Activated naive CD8-positive, alpha-beta T cell treated with anti-CD3 and anti-CD28 coated beads for 36 hours (primary cell): ENCODE measurements at regions not wholly inside any gene's neighbourhood (a gene's known extent, or its start where the extent isn't known, plus 50 kb on each side); places are given as distances from the start of the nearest gene placed in this dataset.
"Not testable (repeated sequence)": the region's sequence is repeated elsewhere in the genome, so short reads cannot be mapped to it uniquely, and the experiment has no call there.

ENCODE experiments used
- DNase-seq: peaks from one replicate; pipeline ENCODE4 v3.0.0; 2021
- H3K27ac Mint-ChIP-seq: one replicate; pipeline ENCODE4 v1.8.0; 2022; ENCODE audit warnings: mild to moderate bottlenecking, moderate library complexity, mixed read lengths
- H3K27me3 Mint-ChIP-seq: one replicate; pipeline ENCODE4 v1.8.0; 2022; ENCODE audit warnings: mild to moderate bottlenecking, mixed read lengths
- H3K36me3 Mint-ChIP-seq: one replicate; pipeline ENCODE4 v1.8.0; 2021; ENCODE audit warnings: mild to moderate bottlenecking, mixed read lengths
- H3K4me1 Mint-ChIP-seq: one replicate; pipeline ENCODE4 v1.8.0; 2021; ENCODE audit warnings: mixed read lengths
- H3K4me3 Mint-ChIP-seq: one replicate; pipeline ENCODE4 v1.8.0; 2022; ENCODE audit warnings: mild to moderate bottlenecking, moderate library complexity, mixed read lengths
- H3K9me3 Mint-ChIP-seq: one replicate; pipeline ENCODE4 v1.8.0; 2022; ENCODE audit warnings: mixed read lengths

DNA sequence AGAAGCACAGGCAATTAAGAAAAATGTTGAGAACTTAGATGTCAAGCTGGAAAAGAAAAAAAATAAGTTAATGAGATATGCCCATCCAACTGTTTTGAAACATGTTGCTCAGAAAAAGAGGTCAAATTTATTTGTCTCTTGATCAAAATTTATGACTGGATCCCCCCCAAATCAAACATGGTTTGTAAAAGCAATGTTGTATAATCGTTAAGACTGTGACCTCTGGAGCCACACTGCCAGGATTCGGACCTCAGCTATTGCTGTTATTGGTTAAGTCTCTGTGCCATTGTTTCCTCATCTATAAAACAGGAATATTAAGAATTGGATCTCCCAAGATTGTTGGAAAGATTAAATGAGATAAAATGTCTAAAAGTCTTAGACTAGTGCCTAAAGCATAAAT lies 51.9 kb upstream of the LRRK2 start:
- Mint-ChIP-seq H3K27ac (no peak overlapping the region), H3K9me3 (no peaks in the 10 kb centered on the region), H3K4me3 (no peak overlapping the region), H3K27me3 (peaks cover 8% of the 10 kb centered on the region), H3K4me1 (peaks cover 10% of the 10 kb centered on the region), H3K36me3 (no peaks in the 10 kb centered on the region)
- no peak for DNase-seq

DNA sequence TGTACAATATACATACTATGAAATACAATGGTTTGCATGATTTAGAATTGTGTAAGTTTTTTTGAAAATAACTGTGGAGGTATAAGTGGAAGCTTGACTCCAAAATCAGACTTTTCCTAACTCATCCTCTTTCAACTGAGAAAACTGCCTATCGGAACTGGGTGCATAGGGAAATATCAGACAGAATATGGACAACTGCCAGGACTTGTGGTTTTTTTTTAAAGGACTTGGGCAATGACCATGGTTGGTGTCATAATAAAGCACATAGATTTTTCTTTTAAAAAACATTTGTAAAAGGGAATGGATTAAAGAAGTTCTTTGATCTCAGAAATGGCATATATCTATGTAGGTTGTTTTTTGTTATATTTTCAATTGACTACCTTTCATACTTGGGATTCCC lies 53.3 kb upstream of the LRRK2 start:
- Mint-ChIP-seq H3K4me3 (no peak overlapping the region), H3K9me3 (no peaks in the 10 kb centered on the region), H3K27me3 (peaks cover 8% of the 10 kb centered on the region), H3K27ac (no peak overlapping the region), H3K4me1 (peaks cover 10% of the 10 kb centered on the region), H3K36me3 (no peaks in the 10 kb centered on the region)
- no peak for DNase-seq

DNA sequence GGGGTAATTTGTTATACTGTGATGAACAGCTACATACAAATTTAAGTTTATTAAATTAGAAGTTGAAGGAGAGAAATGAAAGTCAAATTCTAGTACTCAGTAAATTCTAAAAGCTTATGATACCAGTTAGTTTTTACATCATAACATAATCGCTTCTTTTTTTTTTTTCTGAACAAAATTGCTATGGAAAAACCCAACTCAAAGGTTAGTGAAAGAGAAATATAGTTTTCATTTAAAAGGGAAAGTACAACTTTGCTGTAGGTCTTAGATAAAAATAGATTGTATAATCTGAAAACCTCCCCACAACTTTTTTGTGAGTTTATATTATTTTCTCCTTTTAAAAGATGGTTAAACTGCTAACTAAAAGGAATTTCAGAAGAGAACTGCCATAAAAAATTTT lies 53.7 kb upstream of the LRRK2 start:
- Mint-ChIP-seq H3K36me3 (no peaks in the 10 kb centered on the region), H3K9me3 (no peaks in the 10 kb centered on the region), H3K4me1 (peaks cover 10% of the 10 kb centered on the region), H3K4me3 (no peak overlapping the region), H3K27me3 (peaks cover 8% of the 10 kb centered on the region), H3K27ac (no peak overlapping the region)
- no peak for DNase-seq

DNA sequence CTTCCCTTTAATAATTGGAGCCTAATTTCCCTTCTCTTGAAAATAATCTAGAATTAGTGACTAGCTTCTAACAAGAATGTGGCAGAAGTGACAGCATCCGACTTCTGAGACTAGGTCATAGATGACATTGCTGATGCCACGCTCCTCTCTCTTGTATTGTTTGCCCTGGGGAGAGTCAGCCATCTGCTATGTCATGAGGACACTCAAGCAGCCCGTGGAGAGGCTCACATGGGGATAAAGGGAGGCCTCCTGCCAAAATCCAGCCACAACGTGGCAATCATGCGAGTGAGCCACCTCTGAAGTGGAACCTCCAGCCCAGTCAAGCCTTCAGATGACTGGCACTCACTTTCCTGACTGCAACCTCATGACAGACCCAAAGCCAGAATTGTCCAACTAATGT lies 54.2 kb upstream of the LRRK2 start:
- H3K27me3 Mint-ChIP-seq, result peaks cover 8% of the 10 kb centered on the region
- no peak for DNase-seq
- H3K9me3 Mint-ChIP-seq, result no peaks in the 10 kb centered on the region
- H3K4me3 Mint-ChIP-seq, result no peak overlapping the region
- peaks cover 10% of the 10 kb centered on the region for H3K4me1 Mint-ChIP-seq
- H3K36me3 Mint-ChIP-seq, result no peaks in the 10 kb centered on the region
- H3K27ac Mint-ChIP-seq, result no peak overlapping the region

DNA sequence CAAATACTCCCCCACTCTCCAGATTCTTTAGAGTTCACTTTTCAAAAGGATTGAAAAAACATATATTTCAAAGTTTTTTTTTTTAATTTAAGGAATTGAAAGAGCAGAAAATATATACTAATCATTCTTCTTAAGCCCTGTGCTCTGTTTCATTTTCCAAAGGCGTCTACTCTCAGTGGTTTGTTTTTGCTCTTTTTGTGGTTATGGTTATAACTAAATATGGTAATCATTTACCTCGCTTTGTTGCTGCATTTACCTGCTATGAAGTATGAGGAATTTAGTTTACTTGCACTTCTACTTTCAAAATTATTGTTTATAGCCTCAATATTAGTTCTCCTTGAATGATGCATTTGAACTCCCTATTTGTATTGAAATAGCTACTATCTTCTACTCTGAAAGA lies 55.9 kb upstream of the LRRK2 start:
- H3K4me3 Mint-ChIP-seq, result no peak overlapping the region

DNA sequence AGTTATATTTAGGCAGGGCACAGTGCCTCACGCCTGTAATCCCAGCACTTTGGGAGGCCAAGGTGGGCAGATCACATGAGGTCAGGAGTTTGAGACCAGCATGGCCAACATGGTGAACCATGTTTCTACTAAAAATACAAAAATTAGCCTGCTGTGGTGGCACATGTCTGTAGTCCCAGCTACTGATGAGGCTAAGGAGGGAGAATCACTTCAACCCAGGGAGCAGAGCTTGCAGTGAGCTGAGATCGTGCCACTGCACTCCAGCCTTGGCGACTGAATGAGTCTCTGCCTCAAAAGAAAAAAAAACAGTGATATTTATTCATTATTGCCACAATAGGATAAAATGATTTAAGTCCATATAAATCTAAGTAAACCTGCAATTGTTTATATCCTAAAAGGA lies 56.4 kb upstream of the LRRK2 start:
- H3K27ac Mint-ChIP-seq, result peak overlapping the region; percentile 45
- not testable (repeated sequence) for H3K4me1 Mint-ChIP-seq, H3K9me3 Mint-ChIP-seq, H3K36me3 Mint-ChIP-seq, H3K4me3 Mint-ChIP-seq, DNase-seq, H3K27me3 Mint-ChIP-seq

More for the DNA sequence above, 55.9 kb upstream of the LRRK2 start:
- peaks cover 10% of the 10 kb centered on the region for H3K4me1 Mint-ChIP-seq
- no peak for DNase-seq
- H3K36me3 Mint-ChIP-seq, result peaks cover 2% of the 10 kb centered on the region
- peaks cover 1% of the 10 kb centered on the region for H3K9me3 Mint-ChIP-seq
- peaks cover 11% of the 10 kb centered on the region for H3K27me3 Mint-ChIP-seq
- H3K27ac Mint-ChIP-seq, result no peak overlapping the region

DNA sequence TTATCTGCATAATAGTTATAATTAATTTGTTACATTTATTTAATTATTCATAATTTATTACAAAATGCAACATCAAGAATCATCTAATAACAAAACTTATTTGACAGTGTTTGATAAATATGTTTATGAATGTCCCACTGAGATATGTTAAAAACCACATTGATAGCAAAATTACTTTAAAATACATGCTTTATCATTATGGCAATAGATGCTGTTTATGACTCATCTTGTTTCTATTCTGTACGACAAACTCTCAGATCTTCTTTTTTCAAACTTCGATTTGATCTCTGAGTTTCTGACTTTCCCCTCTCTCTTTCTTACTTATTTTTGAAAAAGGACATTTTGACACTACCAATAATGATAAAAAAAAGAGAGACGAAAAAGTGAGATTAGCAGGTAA lies 56.8 kb upstream of the LRRK2 start:
- no peak for DNase-seq
- peaks cover 2% of the 10 kb centered on the region for H3K36me3 Mint-ChIP-seq
- H3K9me3 Mint-ChIP-seq, result peaks cover 4% of the 10 kb centered on the region
- H3K27me3 Mint-ChIP-seq, result peaks cover 7% of the 10 kb centered on the region
- H3K27ac Mint-ChIP-seq, result no peak overlapping the region
- H3K4me3 Mint-ChIP-seq, result no peak overlapping the region
- H3K4me1 Mint-ChIP-seq, result peaks cover 10% of the 10 kb centered on the region

DNA sequence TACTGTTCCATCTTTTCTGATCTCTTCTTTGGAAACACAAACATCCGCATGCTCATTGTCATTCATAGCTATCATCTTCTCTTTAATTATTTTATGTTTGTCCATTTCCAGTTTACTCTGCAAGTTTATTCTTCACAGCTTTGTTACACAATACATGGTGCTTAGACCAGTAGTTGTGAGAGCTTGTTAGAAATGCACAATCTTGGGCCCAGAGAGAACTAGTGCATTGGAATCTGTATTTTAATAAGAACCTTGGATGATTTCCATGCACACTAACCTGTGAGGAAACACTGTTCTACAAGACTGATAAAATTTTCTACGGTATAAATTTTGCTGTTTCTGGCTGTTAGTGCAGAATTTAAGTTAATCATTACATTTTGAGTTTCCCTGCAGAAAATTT lies 59.3 kb upstream of the SLC2A13 start:
- Mint-ChIP-seq H3K27me3 (peaks cover 3% of the 10 kb centered on the region), H3K27ac (no peak overlapping the region), H3K9me3 (peaks cover 11% of the 10 kb centered on the region), H3K4me1 (peaks cover 8% of the 10 kb centered on the region), H3K4me3 (no peak overlapping the region), H3K36me3 (peaks cover 2% of the 10 kb centered on the region)
- DNase-seq, result no peak

DNA sequence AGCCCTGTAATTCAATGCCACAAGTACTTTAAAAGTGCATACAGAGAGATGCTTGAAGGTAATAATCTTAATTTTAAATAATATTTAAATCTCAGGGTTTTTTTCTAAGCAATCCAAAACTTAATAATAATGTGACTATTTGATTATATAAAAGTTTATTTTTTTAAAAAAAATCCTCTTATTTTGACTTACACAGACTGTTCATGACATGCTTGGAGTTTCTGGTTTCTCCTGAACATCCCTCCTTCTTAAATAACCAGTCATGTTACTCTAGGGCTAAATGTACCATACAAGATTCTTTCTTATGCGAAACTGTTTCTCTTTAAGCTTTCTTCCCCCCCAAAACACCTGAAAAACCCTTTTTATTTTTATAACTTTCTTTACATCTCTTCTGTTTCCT lies 58.2 kb upstream of the SLC2A13 start:
- H3K27ac Mint-ChIP-seq, result no peak overlapping the region
- H3K4me3 Mint-ChIP-seq, result no peak overlapping the region
- peaks cover 4% of the 10 kb centered on the region for H3K4me1 Mint-ChIP-seq
- peaks cover 2% of the 10 kb centered on the region for H3K36me3 Mint-ChIP-seq
- H3K9me3 Mint-ChIP-seq, result peaks cover 11% of the 10 kb centered on the region
- peaks cover 3% of the 10 kb centered on the region for H3K27me3 Mint-ChIP-seq
- no peak for DNase-seq

DNA sequence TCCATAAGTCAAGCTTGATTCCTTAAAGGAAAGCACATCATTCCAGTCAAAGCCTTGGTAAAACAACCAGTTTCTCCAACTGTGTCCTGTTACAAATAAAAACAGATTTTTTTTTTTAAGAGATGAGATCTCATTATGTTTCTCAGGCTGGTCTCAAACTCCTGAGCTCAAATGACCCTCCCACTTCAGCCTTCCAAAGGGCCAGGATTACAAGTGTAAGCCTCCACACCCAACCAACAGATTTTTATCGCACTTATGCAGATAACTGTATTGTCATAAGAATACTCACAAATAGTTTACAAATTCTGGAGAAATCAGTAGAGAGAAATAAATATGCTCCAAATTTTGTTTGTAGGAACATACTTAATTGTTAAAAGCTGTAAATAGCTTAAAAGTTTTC lies 56.2 kb upstream of the SLC2A13 start:
- peaks cover 10% of the 10 kb centered on the region for H3K27me3 Mint-ChIP-seq
- peaks cover 11% of the 10 kb centered on the region for H3K9me3 Mint-ChIP-seq

DNA sequence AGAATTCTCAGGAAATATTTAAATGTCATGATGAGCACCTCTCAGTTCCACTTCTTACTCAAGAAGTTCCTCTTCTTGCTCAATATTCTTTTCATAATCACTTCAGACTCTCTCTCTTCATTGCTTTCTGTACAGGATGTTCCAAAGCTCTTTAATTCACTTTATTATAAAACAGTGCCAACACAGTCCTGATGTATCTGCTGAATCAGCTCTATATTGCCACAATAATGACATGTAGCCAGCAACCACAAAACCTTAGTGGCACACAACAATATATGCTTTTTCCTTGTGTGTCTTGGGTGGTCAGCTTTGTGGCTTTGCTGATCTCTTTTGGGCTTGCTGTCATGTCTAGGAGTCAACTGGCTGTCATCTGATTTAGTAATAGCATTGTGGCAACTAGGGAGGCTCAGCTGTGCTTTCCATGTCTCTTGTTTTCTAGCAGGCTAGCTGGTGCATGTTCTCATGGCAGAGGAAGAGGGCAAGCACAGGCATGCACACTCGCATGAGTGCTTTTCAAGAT lies 52.8 kb upstream of the SLC2A13 start:
- Mint-ChIP-seq H3K36me3 (no peaks in the 10 kb centered on the region), H3K27ac (no peak overlapping the region), H3K4me3 (no peak overlapping the region), H3K4me1 (no peaks in the 10 kb centered on the region), H3K9me3 (peaks cover 10% of the 10 kb centered on the region), H3K27me3 (peaks cover 11% of the 10 kb centered on the region)
- DNase-seq, result no peak

More for the DNA sequence above, 56.2 kb upstream of the SLC2A13 start:
- H3K4me1 Mint-ChIP-seq, result no peaks in the 10 kb centered on the region
- H3K4me3 Mint-ChIP-seq, result no peak overlapping the region
- H3K27ac Mint-ChIP-seq, result no peak overlapping the region
- peaks cover 2% of the 10 kb centered on the region for H3K36me3 Mint-ChIP-seq
- no peak for DNase-seq

DNA sequence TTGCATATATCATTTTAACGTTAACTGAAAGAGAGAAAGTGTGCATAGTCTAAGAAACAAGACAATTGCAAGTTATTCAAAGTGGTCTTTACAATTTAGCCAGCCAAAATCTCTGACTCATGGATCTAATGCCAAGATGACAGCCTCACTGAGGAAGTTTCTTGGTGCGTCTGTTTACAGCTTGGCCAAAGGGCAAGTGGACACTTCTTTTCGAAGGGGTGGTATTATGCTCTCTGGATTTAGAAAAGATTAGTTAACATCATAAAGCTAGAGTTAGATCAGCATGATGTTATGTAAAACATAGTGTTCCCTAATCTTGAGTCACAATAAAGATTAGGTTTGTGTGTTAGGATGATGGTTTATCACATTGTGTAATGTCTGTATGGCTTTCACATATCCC lies 51.5 kb upstream of the SLC2A13 start:
- H3K36me3 Mint-ChIP-seq, result no peaks in the 10 kb centered on the region

DNA sequence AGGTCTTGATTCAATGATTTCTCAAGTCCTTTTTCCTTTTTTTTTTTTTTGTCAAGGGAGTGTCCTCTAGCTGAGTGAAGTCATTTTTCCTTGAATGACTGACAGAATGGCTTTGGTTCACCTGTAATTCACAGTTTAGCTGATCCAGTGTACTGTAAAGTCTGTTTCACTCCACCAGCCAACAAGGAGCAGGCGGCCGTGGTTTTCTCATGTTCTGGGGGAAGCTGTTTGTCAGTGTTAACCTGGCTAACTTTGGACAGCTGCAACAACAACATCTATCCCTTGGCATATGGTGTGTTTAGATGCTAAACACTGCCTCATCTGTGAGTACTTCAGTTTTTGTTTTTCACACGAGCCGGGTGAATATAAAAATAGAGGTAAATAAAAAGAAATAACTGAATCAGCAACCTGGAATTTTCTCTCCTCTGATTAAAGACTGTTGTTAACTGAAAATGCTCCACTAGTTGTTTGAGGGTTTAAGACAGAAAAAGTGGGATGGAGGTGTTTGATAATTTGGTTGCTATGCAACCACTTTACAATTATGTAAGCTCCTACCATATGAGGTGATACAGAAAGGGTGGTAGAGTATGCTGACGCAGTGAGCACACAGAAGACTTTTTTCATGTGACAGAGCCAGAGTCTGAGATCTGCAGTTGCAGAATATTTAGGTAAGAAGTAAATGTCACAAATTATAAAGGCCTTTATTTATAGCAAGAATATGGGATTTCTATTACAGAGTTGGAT lies 50.3 kb upstream of the SLC2A13 start:
- Mint-ChIP-seq H3K36me3 (no peaks in the 10 kb centered on the region), H3K4me3 (no peak overlapping the region), H3K27me3 (peaks cover 19% of the 10 kb centered on the region), H3K9me3 (no peaks in the 10 kb centered on the region), H3K27ac (no peak overlapping the region), H3K4me1 (no peaks in the 10 kb centered on the region)
- DNase-seq, result no peak

More for the DNA sequence above, 51.5 kb upstream of the SLC2A13 start:
- DNase-seq, result no peak
- peaks cover 5% of the 10 kb centered on the region for H3K9me3 Mint-ChIP-seq
- H3K27me3 Mint-ChIP-seq, result peaks cover 17% of the 10 kb centered on the region
- no peaks in the 10 kb centered on the region for H3K4me1 Mint-ChIP-seq
- H3K4me3 Mint-ChIP-seq, result no peak overlapping the region
- H3K27ac Mint-ChIP-seq, result no peak overlapping the region
